HG03575 (cell line): ENCODE measurements at regions not wholly inside any gene's neighbourhood (a gene's known extent, or its start where the extent isn't known, plus 50 kb on each side); places are given as distances from the start of the nearest gene placed in this dataset.

ENCODE experiments used
- ATAC-seq: cut with Tn5 transposase; IDR thresholded peaks from one replicate; pipeline ENCODE4 v1.9.1; 2021; ENCODE audit not compliant: unreplicated experiment, insufficient number of reproducible peaks, low FRiP score; ENCODE audit errors: extremely low read depth

GRCh38 chr11:110908401-110909105 is 196.3 kb upstream of the ARHGAP20 start:
- ATAC-seq: no peak

- no peak for ATAC-seq
Observed at GRCh38 chr11:110907629-110908028, 195.4 kb upstream of the ARHGAP20 start.

GRCh38 chr11:110903830-110904229 is 191.6 kb upstream of the ARHGAP20 start:
- ATAC-seq: no peak

GRCh38 chr11:110903378-110903777 is 191.1 kb upstream of the ARHGAP20 start:
- no peak for ATAC-seq

GRCh38 chr11:110901441-110901840 is 189.2 kb upstream of the ARHGAP20 start:
- ATAC-seq: no peak

GRCh38 chr11:110900426-110900825 is 188.2 kb upstream of the ARHGAP20 start:
- ATAC-seq: no peak

GRCh38 chr11:110897035-110897434 is 184.8 kb upstream of the ARHGAP20 start:
- ATAC-seq: no peak

GRCh38 chr11:110896358-110896757 is 184.1 kb upstream of the ARHGAP20 start:
- no peak for ATAC-seq

- ATAC-seq: no peak
Observed at GRCh38 chr11:110894224-110894623, 182.0 kb upstream of the ARHGAP20 start.

GRCh38 chr11:110892741-110893285 is 180.6 kb upstream of the ARHGAP20 start:
- no peak for ATAC-seq

GRCh38 chr11:110891411-110891810 is 179.2 kb upstream of the ARHGAP20 start:
- ATAC-seq: no peak

- no peak for ATAC-seq
Observed at GRCh38 chr11:110890995-110891394, 178.8 kb upstream of the ARHGAP20 start.

- ATAC-seq: no peak
Observed at GRCh38 chr11:110886288-110886970, 174.2 kb upstream of the ARHGAP20 start.

GRCh38 chr11:110883256-110883655 is 171.0 kb upstream of the ARHGAP20 start:
- ATAC-seq: no peak

GRCh38 chr11:110878513-110878912 is 166.3 kb upstream of the ARHGAP20 start:
- ATAC-seq: no peak

- no peak for ATAC-seq
Observed at GRCh38 chr11:110874437-110875030, 162.3 kb upstream of the ARHGAP20 start.

GRCh38 chr11:110873975-110874374 is 161.7 kb upstream of the ARHGAP20 start:
- no peak for ATAC-seq

GRCh38 chr11:110870816-110871522 is 158.7 kb upstream of the ARHGAP20 start:
- ATAC-seq: no peak

GRCh38 chr11:110867951-110868350 is 155.7 kb upstream of the ARHGAP20 start:
- ATAC-seq: no peak
